OCI-LY7 (cell line): ENCODE measurements at regions not wholly inside any gene's neighbourhood (a gene's known extent, or its start where the extent isn't known, plus 50 kb on each side); places are given as distances from the start of the nearest gene placed in this dataset.

ENCODE experiments used
- EZH2phosphoT487 ChIP-seq: fragments of 200-600 bp; sonication (generic); IDR thresholded peaks from 2 replicates; pipeline ENCODE4 v1.6.1; 2018; ENCODE audit warnings: low read depth, borderline replicate concordance, mild to moderate bottlenecking, mixed run types, antibody characterized with exemption, low read length, moderate library complexity, mixed read lengths
- TF ChIP-seq, protein P1 (sequence below): fragments of 200-600 bp; sonication (generic); conservative IDR thresholded peaks from 2 replicates; pipeline ENCODE4 v1.5.1; 2014; ENCODE audit warnings: mild to moderate bottlenecking, antibody characterized with exemption, low read length, moderate library complexity, mixed read lengths

DNA sequence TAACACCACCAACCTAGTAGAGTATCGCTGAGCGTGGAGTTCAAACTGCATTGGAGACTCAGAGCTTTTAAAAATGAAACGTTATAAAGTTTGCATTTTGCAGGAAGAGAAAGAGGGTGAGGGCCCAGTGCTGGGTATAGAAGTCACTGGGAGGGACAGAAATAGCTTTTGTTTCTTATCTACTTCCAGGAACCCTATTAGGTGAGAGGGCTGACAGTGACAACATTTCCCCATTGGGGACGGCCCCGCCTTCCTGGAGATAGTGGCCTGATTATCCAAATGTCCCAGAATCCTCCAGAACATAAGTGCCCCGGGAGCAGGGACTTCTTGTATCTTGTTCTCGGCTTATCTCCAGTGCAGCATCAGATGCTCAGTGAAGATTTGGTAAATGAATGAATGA is 574.9 kb downstream of the PTPRU start:
- TF ChIP-seq, protein P1, sequence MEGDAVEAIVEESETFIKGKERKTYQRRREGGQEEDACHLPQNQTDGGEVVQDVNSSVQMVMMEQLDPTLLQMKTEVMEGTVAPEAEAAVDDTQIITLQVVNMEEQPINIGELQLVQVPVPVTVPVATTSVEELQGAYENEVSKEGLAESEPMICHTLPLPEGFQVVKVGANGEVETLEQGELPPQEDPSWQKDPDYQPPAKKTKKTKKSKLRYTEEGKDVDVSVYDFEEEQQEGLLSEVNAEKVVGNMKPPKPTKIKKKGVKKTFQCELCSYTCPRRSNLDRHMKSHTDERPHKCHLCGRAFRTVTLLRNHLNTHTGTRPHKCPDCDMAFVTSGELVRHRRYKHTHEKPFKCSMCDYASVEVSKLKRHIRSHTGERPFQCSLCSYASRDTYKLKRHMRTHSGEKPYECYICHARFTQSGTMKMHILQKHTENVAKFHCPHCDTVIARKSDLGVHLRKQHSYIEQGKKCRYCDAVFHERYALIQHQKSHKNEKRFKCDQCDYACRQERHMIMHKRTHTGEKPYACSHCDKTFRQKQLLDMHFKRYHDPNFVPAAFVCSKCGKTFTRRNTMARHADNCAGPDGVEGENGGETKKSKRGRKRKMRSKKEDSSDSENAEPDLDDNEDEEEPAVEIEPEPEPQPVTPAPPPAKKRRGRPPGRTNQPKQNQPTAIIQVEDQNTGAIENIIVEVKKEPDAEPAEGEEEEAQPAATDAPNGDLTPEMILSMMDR, result no peak
- TF ChIP-seq EZH2phosphoT487, result no peak
